KBM-7 (cell line): ENCODE measurements at regions not wholly inside any gene's neighbourhood (a gene's known extent, or its start where the extent isn't known, plus 50 kb on each side); places are given as distances from the start of the nearest gene placed in this dataset.
"Not testable (repeated sequence)": the region's sequence is repeated elsewhere in the genome, so short reads cannot be mapped to it uniquely, and the experiment has no call there.

Experiments
- DNase-seq: peaks from one replicate; pipeline ENCODE4 v3.0.0-alpha.2; 2015
- in situ Hi-C: fragments of 300-500 bp; cut with MboI; formaldehyde crosslinking; loops from 2 replicates; pipeline ENCODE4 v1.14.3; 2020; ENCODE audit warnings: low sequenced_read_pairs, low pct_unique_long_range_greater_than_20kb, mixed read lengths

DNA sequence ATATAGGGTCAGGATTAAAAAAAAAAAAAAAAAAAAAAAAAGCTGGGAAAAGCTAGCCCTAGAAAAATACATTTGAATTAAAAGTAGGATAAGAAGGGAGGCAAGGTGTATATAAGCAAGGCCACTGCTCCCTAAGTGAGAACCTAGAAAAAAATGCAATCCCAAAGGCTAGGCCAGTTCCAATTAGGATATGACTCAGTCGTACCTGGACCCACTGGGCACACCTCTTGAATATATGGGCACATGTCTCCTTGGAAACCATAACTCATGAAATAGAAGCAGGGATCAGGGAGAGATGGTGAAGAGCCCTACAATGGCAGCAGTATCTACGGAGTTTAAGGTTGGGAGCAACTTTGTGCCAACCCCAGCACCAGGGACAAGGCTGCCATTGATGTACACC, 314.1 kb upstream of the IL12A start:
- in situ Hi-C loops = no loop called here

DNA sequence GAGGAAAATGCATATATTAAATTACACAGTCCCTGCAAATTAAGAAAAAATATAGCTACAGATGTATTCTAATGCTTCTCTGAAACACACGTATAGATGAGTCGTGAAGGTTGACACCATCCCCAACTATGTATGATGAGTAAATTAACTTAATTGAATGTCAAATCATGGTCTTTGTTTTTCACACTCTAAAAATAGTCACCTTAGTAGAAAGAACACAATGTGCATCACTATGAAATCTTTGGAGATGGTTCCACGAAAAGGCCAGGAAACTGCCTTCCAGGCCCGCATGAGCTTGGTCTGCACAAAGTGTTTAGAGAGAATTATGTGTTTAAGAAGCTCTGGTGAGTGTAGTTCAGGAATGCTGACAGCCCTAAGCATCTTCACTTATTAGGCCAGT, 313.4 kb upstream of the IL12A start:
- in situ Hi-C loops = no loop called here
- DNase-seq = no peak

More for the DNA sequence above, 314.1 kb upstream of the IL12A start:
- DNase-seq = no peak

DNA sequence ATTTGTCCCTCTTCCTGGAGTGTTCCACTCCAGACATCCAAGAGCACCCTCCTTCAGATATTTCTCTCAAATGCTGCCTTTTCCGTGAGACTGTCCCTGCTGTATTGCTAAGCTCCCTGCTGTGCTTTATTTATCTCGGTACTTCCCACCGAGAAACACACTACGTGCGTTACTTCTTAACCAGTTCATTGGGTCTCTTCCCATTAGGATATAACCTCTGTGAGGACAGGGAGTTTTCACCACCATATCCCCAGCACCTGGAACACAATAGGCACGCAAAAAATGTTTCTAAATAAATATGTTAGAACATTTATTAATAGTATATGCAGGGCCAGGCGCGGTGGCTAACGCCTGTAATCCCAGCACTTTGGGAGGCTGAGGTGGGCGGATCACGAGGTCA, 308.7 kb upstream of the IL12A start:
- in situ Hi-C loops = no loop called here
- DNase-seq = no peak

DNA sequence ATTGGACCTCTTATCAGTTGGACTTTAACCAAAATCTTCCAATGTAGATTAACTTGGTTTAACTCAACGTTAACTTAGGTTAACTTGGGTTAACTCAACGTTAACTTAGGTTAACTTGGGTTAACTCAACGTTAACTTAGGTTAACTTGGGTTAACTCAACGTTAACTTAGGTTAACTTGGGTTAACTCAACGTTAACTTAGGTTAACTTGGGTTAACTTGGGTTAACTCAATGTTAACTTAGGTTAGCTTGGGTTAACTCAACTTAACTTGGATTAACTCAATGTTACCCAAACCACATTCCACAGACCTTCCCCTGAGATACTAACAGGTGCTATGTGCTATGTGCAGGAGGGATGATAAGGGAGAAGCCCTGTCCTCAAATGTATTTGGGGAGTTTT, 306.9 kb upstream of the IL12A start:
- in situ Hi-C loops, DNase-seq: not testable (repeated sequence)

DNA sequence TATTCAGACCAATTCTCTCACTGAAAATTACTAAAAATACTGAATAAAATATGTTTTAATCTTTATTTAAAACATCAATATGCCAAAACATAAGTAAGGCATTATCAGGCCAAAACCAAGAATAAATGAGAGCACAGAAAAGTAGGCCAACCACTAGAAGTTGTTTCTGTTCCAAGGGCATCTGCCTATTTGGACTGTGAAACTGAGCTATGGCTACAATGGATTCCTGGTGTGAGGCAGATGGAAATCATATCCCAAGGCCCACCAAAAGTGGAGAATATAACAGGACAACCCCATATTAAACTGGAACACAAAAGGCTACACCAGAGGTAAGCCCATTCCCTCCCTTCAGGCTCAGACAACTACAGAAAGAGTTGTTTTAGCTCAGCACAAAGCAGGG, 302.8 kb upstream of the IL12A start:
- no peak for DNase-seq
- in situ Hi-C loops = no loop called here

DNA sequence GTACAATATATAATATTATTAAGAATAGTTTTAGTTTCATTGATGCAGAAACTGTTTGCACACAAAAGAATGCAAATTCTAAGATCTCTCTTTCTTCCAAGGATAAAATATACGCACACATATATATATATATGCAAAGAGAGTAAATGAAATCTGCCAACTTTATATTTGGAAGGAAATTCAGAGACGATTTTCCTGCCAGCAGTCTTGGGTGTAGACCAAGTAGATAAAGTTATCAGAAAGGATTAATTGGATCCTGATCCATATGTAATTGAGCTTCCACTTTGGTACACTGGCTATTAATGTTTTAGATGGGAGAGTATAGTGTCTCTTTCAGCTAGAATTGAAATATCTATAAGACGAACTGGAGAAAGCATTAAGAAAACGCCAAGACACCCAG, 295.4 kb upstream of the IL12A start:
- DNase-seq = no peak
- in situ Hi-C loops = no loop called here

DNA sequence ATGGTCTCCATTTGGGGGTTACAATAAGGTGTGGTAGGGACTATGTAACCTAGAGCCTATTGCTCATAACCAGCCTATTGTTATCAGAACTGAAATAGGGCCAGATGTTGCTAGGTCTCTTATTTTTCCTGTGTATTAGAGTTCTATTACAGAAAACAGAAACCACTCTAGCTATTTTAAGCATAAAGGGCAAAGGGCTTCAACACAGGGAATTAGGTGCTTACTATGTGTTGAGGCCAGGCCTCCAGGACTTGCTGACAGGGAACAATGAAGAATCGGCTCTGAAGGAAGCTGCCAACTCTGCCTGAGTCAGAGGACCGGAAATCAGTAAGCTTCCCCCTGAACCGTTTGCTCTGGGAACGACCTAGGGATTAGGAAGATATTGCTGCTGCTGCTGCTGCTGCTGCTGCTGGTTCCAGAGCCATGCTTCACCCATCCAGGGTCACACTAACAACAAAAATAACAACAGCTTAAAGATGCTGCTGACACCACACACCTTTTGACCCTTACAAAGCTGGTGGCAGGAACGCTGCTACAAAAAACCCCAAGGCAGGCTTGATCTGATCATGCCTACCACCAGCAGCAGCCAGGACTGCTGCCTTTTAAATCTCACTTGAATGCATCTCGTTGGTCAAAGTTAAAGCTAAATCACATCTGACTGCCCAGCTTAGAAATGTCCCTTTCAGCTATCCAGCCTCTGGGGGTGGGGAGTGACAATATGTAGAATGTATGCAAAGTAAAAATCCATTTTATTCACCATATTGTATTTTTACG, 276.9 kb upstream of the IL12A start:
- peak; percentile 9 for DNase-seq
- in situ Hi-C loops = no loop called here

DNA sequence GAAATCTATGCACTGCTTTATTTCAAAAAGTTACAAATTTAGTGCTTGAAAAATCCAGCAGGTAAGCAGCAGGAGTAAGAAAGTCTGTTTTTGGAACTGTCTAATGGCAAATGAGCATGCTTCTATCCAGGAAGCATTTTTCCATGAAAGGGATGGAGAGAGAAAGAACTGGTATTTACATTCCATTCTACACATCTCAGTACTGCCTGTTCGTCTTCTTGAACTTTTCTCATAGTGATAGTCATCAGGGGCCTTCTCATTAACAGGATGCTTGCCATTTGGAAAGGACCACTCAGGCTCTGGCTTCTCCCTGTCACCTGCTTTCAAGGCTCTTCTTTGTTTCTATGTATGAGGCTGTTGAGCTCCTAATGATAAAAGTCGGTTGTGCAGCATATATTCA, 267.3 kb upstream of the IL12A start:
- in situ Hi-C loops = no loop called here

DNA sequence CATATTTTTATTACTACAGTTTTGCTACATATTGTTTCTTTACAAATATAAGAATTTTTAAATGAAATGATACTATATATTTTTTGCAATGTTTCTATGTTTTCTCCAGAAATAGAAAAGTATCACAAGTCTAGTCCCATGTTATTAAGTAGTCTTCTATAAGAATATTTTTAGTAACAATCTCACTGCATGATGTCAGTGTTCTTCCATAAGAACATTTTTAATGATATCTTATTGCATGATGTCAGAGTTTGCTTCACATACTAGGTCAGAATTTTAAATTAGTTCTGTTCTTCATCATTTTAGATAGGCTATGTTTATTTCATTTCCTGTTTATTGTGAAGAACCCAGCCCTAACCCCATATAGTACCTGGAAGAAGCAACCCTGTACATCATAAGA, 265.3 kb upstream of the IL12A start:
- no peak for DNase-seq
- in situ Hi-C loops = no loop called here

More for the DNA sequence above, 267.3 kb upstream of the IL12A start:
- no peak for DNase-seq

DNA sequence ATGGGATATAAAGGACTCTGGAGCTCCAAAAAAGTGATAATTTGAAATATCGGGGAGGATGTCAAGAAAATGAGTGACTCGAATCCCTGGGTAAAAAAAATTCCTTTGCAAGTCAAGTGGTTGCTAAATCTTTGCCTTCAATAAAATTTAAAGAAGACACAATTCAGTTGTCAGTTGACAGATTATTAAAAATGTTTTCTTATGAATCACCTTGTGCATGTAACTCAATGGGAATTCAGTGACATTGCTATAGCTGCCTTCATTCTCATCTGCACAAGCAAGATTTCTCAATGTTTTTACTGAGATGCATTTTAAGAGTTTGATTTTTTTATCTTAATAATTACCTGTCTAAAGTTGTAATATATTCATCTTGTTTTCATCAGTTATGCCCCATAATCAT, 264.0 kb upstream of the IL12A start:
- DNase-seq = no peak
- in situ Hi-C loops = no loop called here

DNA sequence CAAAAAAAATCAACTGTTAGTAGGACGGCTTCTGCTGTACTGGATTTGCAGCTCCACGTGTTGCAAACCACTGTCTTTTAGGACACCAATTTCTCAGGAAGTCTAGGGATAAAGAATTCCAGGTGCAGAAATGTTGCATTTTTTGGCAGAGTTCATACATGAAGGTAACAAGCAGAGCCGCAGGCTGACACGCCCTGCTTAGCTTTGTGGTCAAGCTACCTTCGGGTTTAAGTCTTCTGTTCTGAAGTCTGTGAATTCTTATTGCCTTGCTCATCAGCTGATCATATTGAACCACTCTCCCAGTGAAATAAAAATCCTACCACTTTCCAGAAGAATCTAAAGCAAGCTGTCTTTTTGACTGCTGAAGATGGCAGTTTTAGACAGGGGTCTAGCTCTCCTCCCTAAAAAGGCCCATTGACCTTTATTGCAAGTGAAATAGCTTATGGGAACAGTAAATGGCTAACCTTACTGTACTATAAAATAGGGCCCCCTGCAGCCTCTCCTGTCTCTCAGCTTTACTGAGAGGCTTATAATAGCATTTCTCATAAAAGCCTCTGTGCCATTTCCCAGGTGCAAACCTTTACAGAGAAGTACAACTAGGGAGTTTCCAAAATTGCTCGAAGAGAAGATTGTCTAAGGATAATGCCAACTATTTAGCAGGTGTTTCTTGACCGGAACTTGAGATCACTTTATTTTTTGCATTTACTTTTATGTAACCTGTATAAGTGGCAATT, 262.2 kb upstream of the IL12A start:
- no peak for DNase-seq
- in situ Hi-C loops = no loop called here

DNA sequence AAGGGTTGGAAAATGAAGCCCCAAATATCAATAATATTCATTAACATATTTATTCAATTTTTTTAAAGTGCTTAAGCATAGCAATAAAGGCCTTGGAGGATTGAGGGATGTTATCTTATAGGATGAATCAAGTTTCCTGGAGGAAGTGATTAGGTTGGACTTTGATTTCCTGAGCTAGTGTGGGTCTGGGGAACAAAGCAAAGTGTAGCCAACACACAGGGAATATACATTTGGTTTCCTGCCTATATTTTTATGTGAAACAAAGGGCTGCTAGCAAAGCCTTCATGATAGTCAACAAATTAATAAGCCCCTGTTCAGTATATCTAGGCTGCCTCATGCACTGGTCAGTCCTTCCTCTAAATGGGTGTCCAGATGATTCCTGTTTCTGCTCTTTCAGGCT, 261.1 kb upstream of the IL12A start:
- DNase-seq = no peak
- in situ Hi-C loops = no loop called here

DNA sequence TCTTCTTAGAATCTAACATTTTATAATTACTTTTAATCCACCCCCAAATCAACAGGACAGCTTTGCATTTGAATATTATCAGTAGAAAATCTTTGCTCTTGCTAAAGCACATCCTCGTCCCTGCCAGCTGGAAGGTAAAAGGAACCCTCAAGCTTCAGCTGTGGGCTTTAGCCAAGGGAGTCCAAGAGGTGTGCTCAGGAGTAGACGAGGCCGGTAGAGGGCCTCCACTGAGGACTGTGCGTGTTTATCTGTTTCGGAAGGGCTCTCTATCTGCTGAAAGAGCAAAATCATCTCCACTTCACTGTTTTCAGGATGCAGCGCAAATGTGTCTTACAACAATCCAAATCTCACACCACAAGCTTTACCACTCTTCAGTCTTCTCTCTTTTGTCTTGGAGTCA, 257.4 kb upstream of the IL12A start:
- in situ Hi-C loops = no loop called here
- DNase-seq = no peak

DNA sequence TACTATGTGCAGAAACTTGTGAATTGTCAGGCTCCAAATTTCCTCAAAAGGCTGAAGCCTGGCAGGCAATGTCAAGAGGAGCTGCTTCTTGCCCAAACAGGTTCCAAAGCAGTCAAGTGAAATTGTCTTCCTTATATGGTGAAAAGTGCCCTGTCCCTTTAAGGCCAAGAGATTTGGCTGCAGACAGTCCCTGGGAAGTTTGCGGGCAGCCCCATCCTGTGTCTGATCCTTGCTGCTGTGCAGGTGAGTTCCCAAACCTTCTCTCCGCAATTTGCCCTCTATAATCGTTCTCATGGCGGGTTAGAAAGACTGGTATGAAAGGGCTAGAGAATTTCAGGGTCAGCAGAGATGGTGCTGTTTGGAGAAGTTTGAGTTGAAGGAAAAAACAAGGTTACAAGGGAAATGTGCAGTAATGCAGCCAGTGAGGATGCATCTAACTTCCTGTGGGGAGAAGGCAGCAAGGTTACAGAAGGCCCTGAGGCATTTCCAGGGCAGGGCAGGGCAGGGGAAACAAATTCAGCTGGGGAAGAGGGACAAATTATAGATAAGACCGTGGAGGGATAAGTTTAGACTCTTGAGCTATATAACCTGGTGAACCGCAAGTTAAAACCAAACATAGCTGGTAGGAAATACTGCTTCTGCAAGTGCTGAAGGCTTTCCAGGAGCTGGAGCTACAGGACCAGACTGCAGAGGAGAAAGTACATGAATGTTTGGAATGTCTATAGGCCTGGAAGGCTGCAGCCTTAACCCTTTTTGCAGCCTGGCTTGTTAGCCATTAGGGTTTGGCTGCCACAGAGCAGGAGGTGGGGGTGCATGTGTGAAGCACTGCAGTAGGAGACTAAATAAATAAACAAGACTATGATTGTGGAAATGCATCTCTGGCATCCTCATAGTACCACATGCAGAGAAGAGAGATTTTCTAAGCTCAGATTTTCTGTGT, 256.2 kb upstream of the IL12A start:
- in situ Hi-C loops = no loop called here
- no peak for DNase-seq

DNA sequence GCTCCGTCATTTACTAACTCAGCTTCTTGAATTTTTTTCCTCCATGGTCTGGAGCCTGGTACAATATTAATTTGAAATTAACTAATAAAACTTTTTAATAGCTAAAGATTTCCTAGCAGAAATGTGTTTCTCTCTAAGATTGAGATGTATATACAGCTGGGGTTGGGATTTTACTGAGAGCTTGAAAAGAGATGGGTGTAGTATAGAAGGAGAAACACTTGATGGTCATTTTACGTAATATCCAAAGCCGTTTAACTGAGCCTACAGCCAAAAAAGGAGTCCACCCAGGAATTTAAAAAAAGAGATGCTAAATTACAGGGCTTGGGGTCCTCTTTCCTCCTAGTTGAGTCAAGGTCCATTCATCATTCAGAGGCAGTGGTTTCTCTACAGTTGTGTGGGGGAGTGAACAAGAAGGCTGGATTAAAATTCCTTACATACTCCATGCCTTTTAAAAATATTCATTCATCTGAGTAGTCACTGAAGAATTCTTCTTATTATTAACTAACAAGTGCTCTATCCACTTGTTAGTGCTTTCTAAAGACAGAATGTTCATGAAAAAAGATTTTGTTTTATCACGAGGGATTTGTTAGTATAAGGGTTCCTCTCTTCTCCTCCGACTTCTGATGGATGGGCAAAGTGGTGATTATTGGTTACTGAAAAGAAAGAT, 255.3 kb upstream of the IL12A start:
- in situ Hi-C loops = no loop called here
- DNase-seq = no peak

DNA sequence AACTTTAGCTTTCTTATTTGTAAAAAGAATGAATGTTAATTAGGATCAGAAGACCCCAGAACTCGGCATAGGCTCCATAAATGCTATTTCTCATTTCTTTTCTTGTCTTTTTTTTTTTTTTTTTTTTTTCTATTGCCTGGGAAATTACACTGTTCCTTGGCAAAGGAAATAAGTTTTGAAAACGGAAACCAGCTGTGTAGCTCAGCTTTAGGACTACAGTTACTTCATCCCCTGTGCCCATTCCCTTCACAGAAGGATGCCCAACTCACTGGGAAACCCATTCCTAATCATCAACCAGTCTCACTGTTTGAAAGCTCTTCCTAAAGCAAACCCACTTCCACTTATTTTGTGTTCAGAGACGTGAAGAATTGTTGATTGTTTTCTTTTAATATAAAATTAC, 254.0 kb upstream of the IL12A start:
- in situ Hi-C loops = no loop called here
- no peak for DNase-seq

DNA sequence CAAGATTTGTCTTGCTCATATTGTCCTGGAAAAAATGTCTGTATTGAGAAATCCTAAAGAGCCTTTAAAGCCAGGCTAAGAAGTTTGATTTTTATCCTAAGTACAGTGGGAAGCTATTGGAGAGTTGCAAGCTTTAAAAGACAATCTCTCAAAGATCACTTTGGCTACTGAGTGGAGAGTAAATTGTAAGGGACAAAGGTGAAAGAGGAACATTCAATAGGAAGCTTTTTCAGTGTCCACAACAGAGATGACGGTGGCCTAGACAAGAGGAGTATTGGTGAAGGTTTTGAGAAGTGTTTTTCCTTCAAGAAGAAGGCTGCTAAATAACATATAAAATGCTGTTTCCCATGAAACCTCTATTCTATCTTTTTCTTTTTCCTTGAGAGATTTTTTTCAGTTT, 249.5 kb upstream of the IL12A start:
- no peak for DNase-seq

DNA sequence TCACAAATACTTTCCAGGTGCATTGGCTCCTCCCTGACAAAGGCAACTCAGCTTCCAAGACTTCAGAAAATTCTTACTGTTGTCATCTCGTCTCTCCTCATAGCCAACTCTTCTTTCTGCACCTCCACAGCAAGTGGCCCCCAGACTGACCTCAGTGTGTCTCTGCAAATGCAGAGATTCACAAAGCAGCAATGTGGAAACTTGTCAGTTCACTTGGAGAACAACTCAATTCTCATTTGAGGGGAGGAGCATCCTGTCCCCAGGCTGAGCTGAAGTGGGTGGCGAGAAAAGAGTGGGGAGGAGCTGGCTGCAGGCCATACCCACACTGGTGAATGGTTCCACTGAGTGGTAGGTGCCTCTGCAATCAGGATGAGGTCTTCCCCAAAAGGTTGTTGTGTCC, 248.7 kb upstream of the IL12A start:
- DNase-seq = no peak
- in situ Hi-C loops = no loop called here

More for the DNA sequence above, 249.5 kb upstream of the IL12A start:
- in situ Hi-C loops = no loop called here

DNA sequence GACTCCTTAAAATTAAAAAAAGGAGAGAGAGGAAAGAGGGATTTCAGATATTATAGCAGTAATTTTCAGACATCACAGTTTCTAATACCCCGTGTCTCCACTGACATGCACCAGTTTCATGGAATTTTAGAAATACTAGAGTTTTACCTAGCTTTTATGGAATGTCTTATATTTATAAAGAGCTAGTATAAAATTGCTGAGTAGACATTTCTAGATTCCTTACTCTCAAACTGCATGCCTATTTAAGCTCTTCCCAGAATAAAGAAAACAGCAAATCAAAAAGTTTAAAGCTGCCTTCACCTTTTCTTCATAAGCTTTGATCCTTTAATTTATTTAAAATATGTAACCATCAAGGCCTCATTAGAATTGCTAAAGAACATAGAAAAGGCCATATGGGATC, 247.4 kb upstream of the IL12A start:
- no peak for DNase-seq
- in situ Hi-C loops = no loop called here
